AG10803 (cell line): ENCODE measurements at regions not wholly inside any gene's neighbourhood (a gene's known extent, or its start where the extent isn't known, plus 50 kb on each side); places are given as distances from the start of the nearest gene placed in this dataset.

Experiments used
- DNase-seq: peaks from one replicate; pipeline ENCODE4 v3.0.0; 2010; ENCODE audit warnings: low read depth
- H3K4me3 ChIP-seq: 2 replicates; pipeline ENCODE4 v1.5.1; 2011; ENCODE audit warnings: mild to moderate bottlenecking, low read length, control low read depth
- TF ChIP-seq, protein P1 (sequence below): conservative IDR thresholded peaks from 2 replicates; pipeline ENCODE4 v1.5.1; 2011; ENCODE audit warnings: mild to moderate bottlenecking, low read length, control low read depth, inconsistent platforms

DNA sequence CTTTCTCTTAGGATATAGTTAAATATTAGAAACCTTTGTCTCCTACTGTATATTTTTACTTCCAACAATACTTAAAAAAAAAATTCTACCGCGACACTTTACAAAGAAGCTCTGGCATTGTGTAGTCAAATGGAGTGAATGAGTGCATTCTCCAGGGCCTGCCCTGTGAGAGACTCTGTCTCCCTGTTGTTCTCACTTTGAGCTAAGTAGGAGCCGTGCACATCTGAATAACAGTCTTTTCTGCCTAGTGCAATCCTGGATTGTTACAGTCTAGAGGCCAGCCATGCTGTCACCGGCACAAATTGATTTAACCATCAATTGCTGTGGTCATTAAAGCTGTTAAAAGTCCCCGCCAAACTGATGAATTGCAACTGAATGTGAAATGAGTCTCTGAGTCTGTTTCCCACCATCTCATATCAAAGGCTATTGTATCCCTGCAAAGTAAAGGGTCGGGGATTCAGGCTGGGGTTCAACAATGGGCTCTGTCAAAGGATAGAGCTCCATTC is 156.0 kb downstream of the RFPL4B start:
- H3K4me3 ChIP-seq, result no peak overlapping the region
- DNase-seq, result no peak
- TF ChIP-seq, protein P1, sequence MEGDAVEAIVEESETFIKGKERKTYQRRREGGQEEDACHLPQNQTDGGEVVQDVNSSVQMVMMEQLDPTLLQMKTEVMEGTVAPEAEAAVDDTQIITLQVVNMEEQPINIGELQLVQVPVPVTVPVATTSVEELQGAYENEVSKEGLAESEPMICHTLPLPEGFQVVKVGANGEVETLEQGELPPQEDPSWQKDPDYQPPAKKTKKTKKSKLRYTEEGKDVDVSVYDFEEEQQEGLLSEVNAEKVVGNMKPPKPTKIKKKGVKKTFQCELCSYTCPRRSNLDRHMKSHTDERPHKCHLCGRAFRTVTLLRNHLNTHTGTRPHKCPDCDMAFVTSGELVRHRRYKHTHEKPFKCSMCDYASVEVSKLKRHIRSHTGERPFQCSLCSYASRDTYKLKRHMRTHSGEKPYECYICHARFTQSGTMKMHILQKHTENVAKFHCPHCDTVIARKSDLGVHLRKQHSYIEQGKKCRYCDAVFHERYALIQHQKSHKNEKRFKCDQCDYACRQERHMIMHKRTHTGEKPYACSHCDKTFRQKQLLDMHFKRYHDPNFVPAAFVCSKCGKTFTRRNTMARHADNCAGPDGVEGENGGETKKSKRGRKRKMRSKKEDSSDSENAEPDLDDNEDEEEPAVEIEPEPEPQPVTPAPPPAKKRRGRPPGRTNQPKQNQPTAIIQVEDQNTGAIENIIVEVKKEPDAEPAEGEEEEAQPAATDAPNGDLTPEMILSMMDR, result no peak

DNA sequence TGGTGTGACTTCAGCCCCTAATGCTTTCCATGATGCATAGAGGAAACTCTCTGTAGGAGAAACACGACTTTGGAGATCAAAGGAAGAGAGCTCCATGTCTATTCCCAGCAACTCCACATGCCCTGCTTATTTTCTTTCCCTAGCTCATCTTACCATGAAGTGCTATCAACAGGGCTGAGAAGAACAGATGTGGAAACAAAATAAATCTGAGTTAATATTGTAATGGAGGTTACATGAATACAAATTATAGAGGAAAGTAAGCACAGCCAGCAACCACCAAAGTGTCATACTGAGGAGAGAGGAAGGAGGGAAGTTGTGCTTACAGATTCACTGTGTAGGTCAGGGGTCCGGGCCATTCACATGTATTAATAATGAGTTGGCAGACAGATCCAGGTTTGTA is 157.5 kb downstream of the RFPL4B start:
- H3K4me3 ChIP-seq, result no peak overlapping the region
- DNase-seq, result no peak
- TF ChIP-seq, protein P1, result no peak

DNA sequence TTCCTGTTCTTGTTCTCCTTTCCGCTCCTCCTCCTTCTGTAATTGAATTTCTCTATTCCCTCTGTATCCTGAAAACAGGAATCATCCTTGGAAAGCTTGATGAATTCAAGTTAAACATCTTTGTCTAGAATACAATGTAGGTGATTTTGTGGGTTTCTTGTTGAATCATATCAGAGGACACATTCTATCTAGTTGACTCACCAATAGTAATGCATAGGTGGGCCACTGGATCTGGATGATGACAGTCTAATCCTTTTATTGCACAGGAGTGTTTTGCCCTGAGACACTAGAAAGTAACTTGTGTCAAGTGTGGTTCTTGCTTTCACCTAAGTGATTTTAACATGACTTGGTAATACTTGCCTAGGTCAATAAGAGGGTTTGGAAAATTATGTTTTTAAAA is 164.3 kb downstream of the RFPL4B start:
- TF ChIP-seq, protein P1, result no peak
- DNase-seq, result no peak
- H3K4me3 ChIP-seq, result no peak overlapping the region

DNA sequence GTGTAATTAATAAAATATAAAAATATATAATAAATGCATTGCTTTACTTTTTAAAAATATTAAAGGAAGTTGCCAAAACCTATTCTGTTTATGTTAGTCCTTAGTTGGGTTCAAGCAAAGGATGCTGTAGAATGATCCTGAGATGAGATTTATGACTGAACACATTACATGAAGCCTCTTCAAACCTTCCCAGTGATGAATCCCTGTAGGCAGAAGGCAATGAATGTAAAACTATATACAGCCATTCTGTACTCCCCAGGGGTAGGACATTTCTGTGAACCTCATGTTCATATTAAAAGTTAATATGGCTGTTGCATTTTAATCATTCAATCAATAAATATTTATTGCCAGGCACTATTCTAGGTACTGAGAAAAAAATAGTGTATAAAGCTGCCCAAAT is 166.0 kb downstream of the RFPL4B start:
- TF ChIP-seq, protein P1, result no peak
- no peak overlapping the region for H3K4me3 ChIP-seq
- DNase-seq, result no peak

DNA sequence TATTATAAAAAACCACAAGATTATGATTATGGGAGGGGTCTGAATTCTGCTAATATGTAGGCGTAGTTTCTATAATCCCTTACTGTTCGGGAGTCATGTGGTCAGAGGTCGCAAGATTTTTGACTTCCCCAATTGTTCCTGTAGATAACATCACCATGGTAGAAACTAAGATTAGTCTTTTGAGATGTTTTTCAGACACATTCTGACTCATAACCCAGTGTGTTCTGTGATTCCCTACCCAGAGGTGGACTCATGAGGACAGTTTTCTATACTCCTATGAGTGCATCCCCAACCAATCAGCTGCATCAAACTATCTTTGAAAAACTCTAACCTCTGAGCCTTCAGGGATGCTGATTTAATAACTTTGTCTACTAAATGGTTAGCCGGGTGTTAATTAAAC is 175.5 kb downstream of the RFPL4B start:
- DNase-seq, result no peak
- TF ChIP-seq, protein P1, result no peak
- H3K4me3 ChIP-seq, result no peak overlapping the region

DNA sequence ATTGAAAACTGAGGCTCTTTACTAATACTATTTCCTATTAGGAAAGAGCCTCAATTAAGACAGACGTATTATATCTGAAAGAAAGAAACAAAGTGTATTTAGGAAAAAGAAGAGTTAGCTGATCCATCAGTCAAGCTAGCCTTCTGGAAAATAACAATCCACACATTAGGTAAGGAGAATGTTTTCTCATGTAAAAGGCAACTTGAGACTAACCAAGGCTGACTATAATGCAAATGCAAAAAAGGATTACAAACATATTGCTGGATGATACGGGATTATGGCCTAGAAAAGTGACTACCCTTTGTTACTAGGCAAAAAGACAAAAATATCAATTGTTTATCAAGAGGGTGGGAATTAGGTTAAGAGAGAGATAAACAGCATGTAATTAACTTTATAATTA is 176.9 kb downstream of the RFPL4B start:
- H3K4me3 ChIP-seq, result no peak overlapping the region
- DNase-seq, result no peak
- TF ChIP-seq, protein P1, result no peak

DNA sequence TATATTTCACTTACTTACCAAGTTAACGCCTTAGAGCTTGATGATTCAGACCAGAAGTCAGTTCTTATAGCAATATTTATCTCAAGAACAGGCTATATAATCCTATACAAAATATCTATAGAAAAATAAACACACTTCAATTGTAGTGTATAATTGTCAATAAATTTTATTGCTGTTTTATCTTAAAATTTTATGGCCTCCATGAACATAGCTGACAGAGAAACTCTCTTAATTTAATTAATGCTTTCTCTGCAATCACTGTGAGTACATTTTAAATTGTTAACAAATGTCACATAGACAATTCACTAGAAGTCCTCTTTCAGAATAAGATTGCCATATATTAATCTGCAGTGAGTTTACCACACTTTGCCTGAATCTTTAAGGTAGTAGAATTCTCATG is 178.6 kb downstream of the RFPL4B start:
- no peak overlapping the region for H3K4me3 ChIP-seq
- no peak for DNase-seq
- TF ChIP-seq, protein P1, result no peak
